ENCODE measurements at regions not wholly inside any gene's neighbourhood (a gene's known extent, or its start where the extent isn't known, plus 50 kb on each side); places are given as distances from the start of the nearest gene placed in this dataset.
"Not testable (repeated sequence)": the region's sequence is repeated elsewhere in the genome, so short reads cannot be mapped to it uniquely, and the experiment has no call there.

DNA sequence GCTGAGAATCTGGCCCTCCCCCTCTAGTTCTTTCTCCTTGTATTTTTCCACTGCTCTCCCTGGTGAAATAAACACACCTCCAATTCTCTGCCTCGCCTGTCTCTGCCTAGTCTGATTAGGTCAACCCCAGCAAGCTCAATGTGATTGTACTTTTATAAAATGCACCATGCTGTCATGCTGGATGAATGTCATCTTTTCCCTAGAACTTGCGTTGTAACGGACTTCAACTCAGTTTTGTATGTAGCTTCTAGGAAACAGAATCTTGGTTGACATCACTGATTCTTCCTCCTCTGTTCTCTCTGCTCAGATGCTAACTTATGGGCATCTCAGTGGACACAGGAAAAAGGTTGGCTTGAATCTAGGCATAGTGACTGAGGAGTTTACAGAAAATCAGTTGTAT is 261.9 kb upstream of the ISX start:
- Histone ChIP-seq H3K4me3 (ENCODE audit: low read depth in 1 of 5, low read length in 5 of 5) (no peak overlapping the region), H3K36me3 (ENCODE audit: control insufficient read depth in 5 of 5, insufficient read depth in 5 of 5, low read length in 5 of 5) (no peaks in the 10 kb centered on the region), H3K27ac (ENCODE audit: low read depth, low read length) (no peak overlapping the region), H3K27me3 (ENCODE audit: control insufficient read depth in 5 of 5, insufficient read depth in 4 of 5, low read length in 5 of 5) (peaks cover 0 to 9% (median 4%) of the 10 kb centered on the region in 5 donors), H3K4me1 (ENCODE audit: control insufficient read depth in 5 of 5, insufficient read depth in 5 of 5, low read length in 5 of 5) (no peaks in the 10 kb centered on the region), H3K9me3 (ENCODE audit: control insufficient read depth in 5 of 5, low read length in 5 of 5) (no peaks in the 10 kb centered on the region), H3K9ac (ENCODE audit: low read length in 5 of 5) (no peak overlapping the region)

DNA sequence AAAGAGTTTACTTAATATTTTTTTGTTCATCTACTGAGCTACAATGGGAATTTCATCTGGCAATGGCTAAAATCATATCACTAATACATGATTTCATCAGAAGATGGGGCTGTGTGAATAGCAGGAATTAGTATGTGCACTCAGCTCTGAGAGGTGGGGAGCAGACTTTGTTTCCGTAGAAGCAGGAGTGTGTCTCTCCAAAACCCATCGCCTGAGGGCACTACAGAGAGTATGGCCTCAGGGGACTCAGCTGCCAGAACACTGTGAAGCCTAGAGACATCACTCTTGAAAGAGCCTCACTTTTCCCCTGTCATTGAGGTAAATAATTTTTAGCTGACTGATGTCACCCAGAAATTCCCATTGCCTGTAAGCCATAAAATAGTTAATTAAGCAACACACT is 261.4 kb upstream of the ISX start:
- Histone ChIP-seq H3K4me3 (ENCODE audit: low read depth in 1 of 5, low read length in 5 of 5) (no peak overlapping the region), H3K36me3 (ENCODE audit: control insufficient read depth in 5 of 5, insufficient read depth in 5 of 5, low read length in 5 of 5) (no peaks in the 10 kb centered on the region), H3K9ac (ENCODE audit: low read length in 5 of 5) (no peak overlapping the region), H3K4me1 (ENCODE audit: control insufficient read depth in 5 of 5, insufficient read depth in 5 of 5, low read length in 5 of 5) (no peaks in the 10 kb centered on the region), H3K27me3 (ENCODE audit: control insufficient read depth in 5 of 5, insufficient read depth in 4 of 5, low read length in 5 of 5) (peaks cover 0 to 7% (median 4%) of the 10 kb centered on the region in 5 donors), H3K27ac (ENCODE audit: low read depth, low read length) (no peak overlapping the region), H3K9me3 (ENCODE audit: control insufficient read depth in 5 of 5, low read length in 5 of 5) (no peaks in the 10 kb centered on the region)

DNA sequence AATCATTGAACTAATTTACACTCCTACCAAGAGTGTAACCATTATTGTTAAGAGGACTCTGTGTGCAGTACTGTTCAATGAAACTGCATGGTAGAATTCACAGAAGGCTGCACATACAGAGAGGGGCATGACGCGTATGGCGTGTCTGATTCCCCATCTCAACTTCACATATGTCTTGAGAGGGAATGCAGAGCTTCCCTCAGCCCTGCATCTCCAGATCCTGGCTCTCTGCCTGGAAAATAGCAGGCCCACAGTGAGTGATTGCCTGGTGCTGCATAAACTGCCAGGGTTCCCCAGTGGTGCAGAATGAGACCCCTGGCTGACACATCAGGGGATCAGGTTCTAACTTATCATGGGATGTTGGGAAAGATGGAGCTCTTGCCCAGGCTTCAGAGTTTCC is 260.2 kb upstream of the ISX start:
- H3K27me3 ChIP-seq (ENCODE audit: control insufficient read depth in 5 of 5, insufficient read depth in 4 of 5, low read length in 5 of 5), result peaks cover 0 to 3% (median 0%) of the 10 kb centered on the region in 5 donors
- H3K9ac ChIP-seq (ENCODE audit: low read length in 5 of 5), result no peak overlapping the region
- no peaks in the 10 kb centered on the region for H3K9me3 ChIP-seq (ENCODE audit: control insufficient read depth in 5 of 5, low read length in 5 of 5)
- H3K4me3 ChIP-seq (ENCODE audit: low read depth in 1 of 5, low read length in 5 of 5), result no peak overlapping the region
- H3K27ac ChIP-seq (ENCODE audit: low read depth, low read length), result no peak overlapping the region
- H3K4me1 ChIP-seq (ENCODE audit: control insufficient read depth in 5 of 5, insufficient read depth in 5 of 5, low read length in 5 of 5), result no peaks in the 10 kb centered on the region
- no peaks in the 10 kb centered on the region for H3K36me3 ChIP-seq (ENCODE audit: control insufficient read depth in 5 of 5, insufficient read depth in 5 of 5, low read length in 5 of 5)

DNA sequence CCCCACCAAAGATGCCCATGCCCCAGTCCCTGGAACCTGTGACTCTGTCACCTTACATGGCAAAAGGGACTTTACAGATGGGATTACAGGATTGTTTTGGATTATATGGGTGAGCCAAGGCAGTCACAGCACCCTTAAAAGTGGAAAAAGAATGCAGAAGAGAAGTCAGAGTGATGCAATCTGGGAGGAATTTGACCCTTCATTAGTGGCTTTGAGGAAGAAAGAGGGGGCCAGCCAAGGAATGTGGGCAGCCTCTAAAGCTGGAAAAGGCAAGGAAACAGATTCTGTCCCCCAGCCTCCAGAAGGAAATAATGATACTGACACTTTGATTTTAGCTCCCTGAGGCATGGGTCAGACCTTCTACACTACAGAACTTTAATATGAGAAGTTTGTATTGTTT is 257.3 kb upstream of the ISX start:
- Histone ChIP-seq H3K27ac (ENCODE audit: low read depth, low read length) (no peak overlapping the region), H3K9me3 (ENCODE audit: control insufficient read depth in 5 of 5, low read length in 5 of 5) (no peaks in the 10 kb centered on the region), H3K4me3 (ENCODE audit: low read depth in 1 of 5, low read length in 5 of 5) (no peak overlapping the region), H3K27me3 (ENCODE audit: control insufficient read depth in 5 of 5, insufficient read depth in 4 of 5, low read length in 5 of 5) (peaks cover 0 to 3% (median 0%) of the 10 kb centered on the region in 5 donors), H3K9ac (ENCODE audit: low read length in 5 of 5) (no peak overlapping the region), H3K36me3 (ENCODE audit: control insufficient read depth in 5 of 5, insufficient read depth in 5 of 5, low read length in 5 of 5) (no peaks in the 10 kb centered on the region), H3K4me1 (ENCODE audit: control insufficient read depth in 5 of 5, insufficient read depth in 5 of 5, low read length in 5 of 5) (no peaks in the 10 kb centered on the region)

DNA sequence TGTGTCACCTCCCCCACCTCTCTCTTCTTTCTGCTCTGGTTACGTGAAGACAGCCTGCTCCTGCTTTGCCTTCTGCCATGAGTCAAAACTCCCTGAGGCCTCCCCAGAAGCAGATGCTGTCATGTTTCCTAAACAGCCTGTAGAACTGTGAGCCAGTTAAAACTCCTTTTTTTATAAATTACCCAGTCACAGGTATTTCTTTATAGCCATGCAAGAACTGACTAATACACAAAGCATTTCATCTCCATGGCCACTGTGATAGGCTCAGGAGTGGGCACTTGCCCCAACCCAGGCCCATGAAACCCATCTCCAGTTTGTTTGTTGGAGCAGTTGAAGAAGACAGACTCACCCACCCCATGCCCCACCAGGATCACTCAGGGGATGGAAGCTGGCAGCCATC is 253.3 kb upstream of the ISX start:
- no peak overlapping the region for H3K9ac ChIP-seq (ENCODE audit: low read length in 5 of 5)
- no peak overlapping the region for H3K27ac ChIP-seq (ENCODE audit: low read depth, low read length)
- H3K36me3 ChIP-seq (ENCODE audit: control insufficient read depth in 5 of 5, insufficient read depth in 5 of 5, low read length in 5 of 5), result no peaks in the 10 kb centered on the region
- H3K4me1 ChIP-seq (ENCODE audit: control insufficient read depth in 5 of 5, insufficient read depth in 5 of 5, low read length in 5 of 5), result no peaks in the 10 kb centered on the region
- H3K9me3 ChIP-seq (ENCODE audit: control insufficient read depth in 5 of 5, low read length in 5 of 5), result peaks cover 0 to 9% (median 0%) of the 10 kb centered on the region in 5 donors
- no peak overlapping the region for H3K4me3 ChIP-seq (ENCODE audit: low read depth in 1 of 5, low read length in 5 of 5)
- peaks cover 0 to 3% (median 0%) of the 10 kb centered on the region in 5 donors for H3K27me3 ChIP-seq (ENCODE audit: control insufficient read depth in 5 of 5, insufficient read depth in 4 of 5, low read length in 5 of 5)

DNA sequence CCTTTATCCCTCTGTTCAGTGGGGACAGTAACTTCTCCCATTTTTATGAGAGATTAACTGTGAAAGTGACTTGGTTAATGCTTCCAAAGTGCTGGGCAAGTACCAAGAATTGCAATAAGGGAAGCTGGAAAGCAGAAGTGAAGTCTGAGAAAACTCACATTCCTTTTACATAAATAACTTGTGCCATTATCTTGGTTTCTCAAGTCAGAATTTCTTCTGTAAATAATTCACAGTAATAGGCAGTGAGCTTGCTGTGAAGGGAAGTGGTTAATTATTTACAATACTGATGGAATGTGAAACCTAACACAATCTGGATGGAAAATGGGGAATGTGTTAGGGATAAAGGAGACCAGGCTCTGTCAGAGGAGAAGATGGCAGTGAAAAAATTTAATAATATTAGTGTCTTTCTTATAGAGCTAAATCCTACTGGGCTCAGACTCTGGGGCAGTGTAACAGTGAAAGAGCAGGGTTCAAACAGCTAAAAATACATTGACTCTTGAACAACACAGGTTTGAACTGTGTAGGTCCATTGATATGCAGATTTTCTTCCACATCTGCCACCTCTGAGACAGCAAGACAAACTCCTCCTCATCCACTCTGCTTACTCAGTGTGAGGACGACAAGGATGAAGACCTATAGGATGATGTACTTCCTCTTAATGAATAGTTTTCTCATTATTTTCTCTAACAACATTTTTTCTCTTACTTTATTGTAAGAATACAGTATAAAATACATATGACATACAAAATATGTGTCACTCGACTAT is 251.5 kb upstream of the ISX start:
- H3K9me3 ChIP-seq (ENCODE audit: control insufficient read depth in 5 of 5, low read length in 5 of 5), result peaks cover 0 to 9% (median 0%) of the 10 kb centered on the region in 5 donors
- H3K27ac ChIP-seq (ENCODE audit: low read depth, low read length), result no peak overlapping the region
- H3K4me1 ChIP-seq (ENCODE audit: control insufficient read depth in 5 of 5, insufficient read depth in 5 of 5, low read length in 5 of 5), result no peaks in the 10 kb centered on the region
- H3K9ac ChIP-seq (ENCODE audit: low read length in 5 of 5), result no peak overlapping the region
- no peak overlapping the region for H3K4me3 ChIP-seq (ENCODE audit: low read depth in 1 of 5, low read length in 5 of 5)
- peaks cover 0 to 3% (median 0%) of the 10 kb centered on the region in 5 donors for H3K27me3 ChIP-seq (ENCODE audit: control insufficient read depth in 5 of 5, insufficient read depth in 4 of 5, low read length in 5 of 5)
- no peaks in the 10 kb centered on the region for H3K36me3 ChIP-seq (ENCODE audit: control insufficient read depth in 5 of 5, insufficient read depth in 5 of 5, low read length in 5 of 5)

DNA sequence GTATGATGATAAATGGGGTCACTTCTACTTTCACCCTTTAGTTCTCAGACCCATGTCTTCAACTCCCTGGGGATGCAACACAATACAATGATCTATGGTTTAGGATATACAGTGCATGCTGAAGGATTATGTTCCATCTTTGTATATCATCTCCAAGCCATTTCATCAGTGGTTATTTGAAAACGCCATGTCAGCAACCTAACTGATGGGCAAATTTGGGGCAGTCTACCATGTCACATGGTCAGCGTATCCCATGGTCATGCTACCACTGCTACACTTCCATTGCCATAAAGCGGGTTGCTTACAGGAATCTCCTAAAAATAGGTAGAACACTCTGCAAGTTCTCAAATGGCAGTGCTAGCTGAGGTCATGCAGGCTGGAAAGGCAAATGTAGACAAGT is 236.5 kb upstream of the ISX start:
- H3K4me3 ChIP-seq (ENCODE audit: low read depth in 1 of 5, low read length in 5 of 5), result no peak overlapping the region
- no peaks in the 10 kb centered on the region for H3K27me3 ChIP-seq (ENCODE audit: control insufficient read depth in 5 of 5, insufficient read depth in 4 of 5, low read length in 5 of 5)
- H3K36me3 ChIP-seq (ENCODE audit: control insufficient read depth in 5 of 5, insufficient read depth in 5 of 5, low read length in 5 of 5), result no peaks in the 10 kb centered on the region
- peaks cover 0 to 8% (median 2%) of the 10 kb centered on the region in 5 donors for H3K9me3 ChIP-seq (ENCODE audit: control insufficient read depth in 5 of 5, low read length in 5 of 5)
- no peak overlapping the region for H3K27ac ChIP-seq (ENCODE audit: low read depth, low read length)
- no peaks in the 10 kb centered on the region for H3K4me1 ChIP-seq (ENCODE audit: control insufficient read depth in 5 of 5, insufficient read depth in 5 of 5, low read length in 5 of 5)
- no peak overlapping the region for H3K9ac ChIP-seq (ENCODE audit: low read length in 5 of 5)

DNA sequence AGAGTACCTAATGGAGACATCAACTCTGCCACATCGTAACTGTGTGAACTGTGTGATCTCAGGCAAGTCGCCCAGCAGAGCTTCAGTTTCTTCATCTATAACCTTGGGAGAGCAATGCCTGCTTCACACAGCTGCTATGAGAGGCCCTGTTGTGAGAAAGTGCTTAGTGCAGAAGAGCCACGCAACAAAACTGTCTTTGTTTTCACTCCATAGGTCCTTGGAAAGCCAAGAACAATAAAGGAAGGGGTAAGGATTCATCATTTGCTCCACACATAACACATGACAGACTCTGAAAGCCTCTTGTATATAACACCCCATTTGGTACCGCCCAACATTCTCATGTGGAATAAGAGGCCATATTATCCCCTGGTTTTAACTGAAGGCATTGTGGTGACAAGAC is 231.9 kb upstream of the ISX start:
- no peak overlapping the region for H3K27ac ChIP-seq (ENCODE audit: low read depth, low read length)
- H3K9me3 ChIP-seq (ENCODE audit: control insufficient read depth in 5 of 5, low read length in 5 of 5), result peaks cover 0 to 3% (median 0%) of the 10 kb centered on the region in 5 donors
- no peaks in the 10 kb centered on the region for H3K27me3 ChIP-seq (ENCODE audit: control insufficient read depth in 5 of 5, insufficient read depth in 4 of 5, low read length in 5 of 5)
- no peak overlapping the region for H3K4me3 ChIP-seq (ENCODE audit: low read depth in 1 of 5, low read length in 5 of 5)
- H3K4me1 ChIP-seq (ENCODE audit: control insufficient read depth in 5 of 5, insufficient read depth in 5 of 5, low read length in 5 of 5), result no peaks in the 10 kb centered on the region
- no peak overlapping the region for H3K9ac ChIP-seq (ENCODE audit: low read length in 5 of 5)
- H3K36me3 ChIP-seq (ENCODE audit: control insufficient read depth in 5 of 5, insufficient read depth in 5 of 5, low read length in 5 of 5), result no peaks in the 10 kb centered on the region

DNA sequence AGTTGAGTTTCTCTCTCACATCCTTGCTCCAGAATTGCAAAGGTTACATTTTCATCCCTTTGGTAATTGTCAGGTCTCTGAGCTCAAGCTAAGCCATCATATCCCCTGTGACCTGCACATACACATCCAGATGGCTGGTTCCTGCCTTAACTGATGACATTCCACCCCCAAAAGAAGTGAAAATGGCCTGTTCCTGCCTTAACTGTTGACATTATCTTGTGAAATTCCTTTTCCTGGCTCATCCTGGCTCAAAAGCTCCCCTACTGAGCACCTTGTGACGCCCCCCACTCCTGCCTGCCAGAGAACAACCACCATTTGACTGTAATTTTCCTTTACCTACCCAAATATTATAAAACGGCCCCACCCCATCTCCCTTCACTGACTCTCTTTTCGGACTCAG is 231.4 kb upstream of the ISX start:
- not testable (repeated sequence) for H3K27me3 ChIP-seq (ENCODE audit: control insufficient read depth in 5 of 5, insufficient read depth in 4 of 5, low read length in 5 of 5); H3K9ac ChIP-seq (ENCODE audit: low read length in 5 of 5); H3K27ac ChIP-seq (ENCODE audit: low read depth, low read length); H3K9me3 ChIP-seq (ENCODE audit: control insufficient read depth in 5 of 5, low read length in 5 of 5); H3K4me3 ChIP-seq (ENCODE audit: low read depth in 1 of 5, low read length in 5 of 5); H3K36me3 ChIP-seq (ENCODE audit: control insufficient read depth in 5 of 5, insufficient read depth in 5 of 5, low read length in 5 of 5); H3K4me1 ChIP-seq (ENCODE audit: control insufficient read depth in 5 of 5, insufficient read depth in 5 of 5, low read length in 5 of 5)

DNA sequence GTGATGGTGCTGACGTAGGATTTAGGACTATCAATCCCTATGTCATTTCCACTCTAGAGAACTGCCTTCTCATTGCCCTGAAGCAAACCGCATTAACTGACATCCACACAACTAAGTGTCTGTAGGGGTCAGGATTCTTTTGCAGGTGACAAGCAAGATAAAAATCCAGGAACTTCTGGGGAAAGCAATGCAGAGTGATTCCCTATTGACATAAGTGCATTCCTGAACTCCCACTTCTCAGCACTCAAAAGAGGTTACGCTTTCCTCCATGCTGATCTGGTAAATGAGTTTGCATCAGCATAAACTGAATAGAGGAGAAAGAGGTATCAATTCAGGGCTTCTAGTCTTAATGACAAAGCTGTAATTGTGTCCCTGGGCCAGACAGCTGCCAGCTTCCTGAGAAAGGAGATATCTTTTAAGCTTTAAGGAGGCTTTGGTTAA is 224.6 kb upstream of the ISX start:
- Histone ChIP-seq H3K27ac (ENCODE audit: low read depth, low read length) (no peak overlapping the region), H3K4me3 (ENCODE audit: low read depth in 1 of 5, low read length in 5 of 5) (no peak overlapping the region), H3K9ac (ENCODE audit: low read length in 5 of 5) (no peak overlapping the region), H3K4me1 (ENCODE audit: control insufficient read depth in 5 of 5, insufficient read depth in 5 of 5, low read length in 5 of 5) (no peaks in the 10 kb centered on the region), H3K9me3 (ENCODE audit: control insufficient read depth in 5 of 5, low read length in 5 of 5) (no peaks in the 10 kb centered on the region), H3K27me3 (ENCODE audit: control insufficient read depth in 5 of 5, insufficient read depth in 4 of 5, low read length in 5 of 5) (no peaks in the 10 kb centered on the region), H3K36me3 (ENCODE audit: control insufficient read depth in 5 of 5, insufficient read depth in 5 of 5, low read length in 5 of 5) (no peaks in the 10 kb centered on the region)

Measured in subcutaneous abdominal adipose tissue (tissue), 5 donors.